ENCODE measurements at regions not wholly inside any gene's neighbourhood (a gene's known extent, or its start where the extent isn't known, plus 50 kb on each side); places are given as distances from the start of the nearest gene placed in this dataset.

GRCh38 chr13:33740134-33740538 is 77.8 kb upstream of the RFC3 start:
- TF ChIP-seq POLR2A (IDR thresholded peaks at IDR 0.05): no peak
- TF ChIP-seq, protein P1, sequence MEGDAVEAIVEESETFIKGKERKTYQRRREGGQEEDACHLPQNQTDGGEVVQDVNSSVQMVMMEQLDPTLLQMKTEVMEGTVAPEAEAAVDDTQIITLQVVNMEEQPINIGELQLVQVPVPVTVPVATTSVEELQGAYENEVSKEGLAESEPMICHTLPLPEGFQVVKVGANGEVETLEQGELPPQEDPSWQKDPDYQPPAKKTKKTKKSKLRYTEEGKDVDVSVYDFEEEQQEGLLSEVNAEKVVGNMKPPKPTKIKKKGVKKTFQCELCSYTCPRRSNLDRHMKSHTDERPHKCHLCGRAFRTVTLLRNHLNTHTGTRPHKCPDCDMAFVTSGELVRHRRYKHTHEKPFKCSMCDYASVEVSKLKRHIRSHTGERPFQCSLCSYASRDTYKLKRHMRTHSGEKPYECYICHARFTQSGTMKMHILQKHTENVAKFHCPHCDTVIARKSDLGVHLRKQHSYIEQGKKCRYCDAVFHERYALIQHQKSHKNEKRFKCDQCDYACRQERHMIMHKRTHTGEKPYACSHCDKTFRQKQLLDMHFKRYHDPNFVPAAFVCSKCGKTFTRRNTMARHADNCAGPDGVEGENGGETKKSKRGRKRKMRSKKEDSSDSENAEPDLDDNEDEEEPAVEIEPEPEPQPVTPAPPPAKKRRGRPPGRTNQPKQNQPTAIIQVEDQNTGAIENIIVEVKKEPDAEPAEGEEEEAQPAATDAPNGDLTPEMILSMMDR (IDR thresholded peaks at IDR 0.05): no peak

Measured in uterus (tissue), 2 donors.